ENCODE measurements at regions not wholly inside any gene's neighbourhood (a gene's known extent, or its start where the extent isn't known, plus 50 kb on each side); places are given as distances from the start of the nearest gene placed in this dataset.

DNA sequence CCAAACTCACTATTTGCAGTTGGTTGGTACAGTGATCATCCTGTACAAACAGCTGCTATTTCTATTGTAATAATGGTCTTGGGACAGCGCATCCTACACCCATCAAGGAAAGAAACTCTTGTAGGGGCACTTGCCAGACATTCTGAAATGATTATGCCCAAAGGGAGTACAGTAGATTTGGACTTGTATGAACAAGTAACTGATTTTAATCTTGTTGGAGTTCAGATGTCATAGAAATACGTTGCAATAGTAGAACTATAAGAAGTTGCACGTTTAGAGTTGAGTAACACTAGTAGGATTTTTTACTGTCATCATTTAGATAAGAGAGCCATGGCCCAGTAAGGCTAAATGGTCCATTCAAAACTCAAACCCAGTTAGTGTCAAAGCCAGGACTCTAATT lies 192.8 kb downstream of the SATB1 start:
- H3K4me3 ChIP-seq (ENCODE audit: low read depth, low read length), result no peak overlapping the region
- TF ChIP-seq, protein P1, sequence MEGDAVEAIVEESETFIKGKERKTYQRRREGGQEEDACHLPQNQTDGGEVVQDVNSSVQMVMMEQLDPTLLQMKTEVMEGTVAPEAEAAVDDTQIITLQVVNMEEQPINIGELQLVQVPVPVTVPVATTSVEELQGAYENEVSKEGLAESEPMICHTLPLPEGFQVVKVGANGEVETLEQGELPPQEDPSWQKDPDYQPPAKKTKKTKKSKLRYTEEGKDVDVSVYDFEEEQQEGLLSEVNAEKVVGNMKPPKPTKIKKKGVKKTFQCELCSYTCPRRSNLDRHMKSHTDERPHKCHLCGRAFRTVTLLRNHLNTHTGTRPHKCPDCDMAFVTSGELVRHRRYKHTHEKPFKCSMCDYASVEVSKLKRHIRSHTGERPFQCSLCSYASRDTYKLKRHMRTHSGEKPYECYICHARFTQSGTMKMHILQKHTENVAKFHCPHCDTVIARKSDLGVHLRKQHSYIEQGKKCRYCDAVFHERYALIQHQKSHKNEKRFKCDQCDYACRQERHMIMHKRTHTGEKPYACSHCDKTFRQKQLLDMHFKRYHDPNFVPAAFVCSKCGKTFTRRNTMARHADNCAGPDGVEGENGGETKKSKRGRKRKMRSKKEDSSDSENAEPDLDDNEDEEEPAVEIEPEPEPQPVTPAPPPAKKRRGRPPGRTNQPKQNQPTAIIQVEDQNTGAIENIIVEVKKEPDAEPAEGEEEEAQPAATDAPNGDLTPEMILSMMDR (IDR thresholded peaks at IDR 0.05; ENCODE audit: insufficient read depth, low read length), result no peak
- no peak for DNase-seq (ENCODE audit: low read depth)

DNA sequence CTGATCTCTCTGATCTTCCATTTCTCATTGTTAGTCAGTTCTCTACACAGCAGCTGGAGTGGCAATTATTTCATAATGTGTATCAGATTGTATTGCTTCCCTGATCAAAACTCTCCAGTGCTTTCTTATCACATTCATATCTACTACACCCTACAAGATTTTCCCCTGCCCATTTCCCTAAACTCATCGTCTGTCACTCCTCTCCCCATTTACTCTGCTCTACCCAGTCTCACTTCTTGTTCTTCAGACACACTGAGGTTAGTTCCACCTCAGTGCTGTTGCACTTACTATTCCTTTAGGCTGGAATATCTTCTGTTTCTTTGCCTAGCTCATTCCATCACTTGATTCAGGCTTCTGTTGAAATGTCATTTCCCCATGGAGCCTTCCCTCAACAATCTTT lies 197.1 kb downstream of the SATB1 start:
- TF ChIP-seq, protein P1 (IDR thresholded peaks at IDR 0.05; ENCODE audit: insufficient read depth, low read length), result no peak
- H3K4me3 ChIP-seq (ENCODE audit: low read depth, low read length), result no peak overlapping the region
- DNase-seq (ENCODE audit: low read depth), result no peak

DNA sequence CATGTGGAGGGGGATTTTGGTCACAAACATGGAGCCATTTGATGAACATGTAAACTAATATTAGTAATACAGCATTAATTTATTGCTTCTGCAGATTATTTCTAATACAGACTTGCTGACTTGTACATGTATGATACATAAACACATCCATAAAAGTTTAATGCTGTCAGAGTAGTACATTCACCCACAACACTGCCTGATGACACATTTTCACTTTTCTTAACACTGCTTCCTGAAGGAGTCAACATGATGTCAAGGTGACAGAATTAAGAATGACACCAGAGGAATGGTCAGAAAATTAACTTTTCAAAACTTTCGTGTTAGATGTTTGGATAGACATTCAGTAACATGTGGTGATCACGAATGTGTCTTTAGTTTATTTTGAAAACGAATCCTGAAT lies 199.4 kb downstream of the SATB1 start:
- DNase-seq (ENCODE audit: low read depth), result no peak
- TF ChIP-seq, protein P1 (IDR thresholded peaks at IDR 0.05; ENCODE audit: insufficient read depth, low read length), result no peak
- H3K4me3 ChIP-seq (ENCODE audit: low read depth, low read length), result no peak overlapping the region

DNA sequence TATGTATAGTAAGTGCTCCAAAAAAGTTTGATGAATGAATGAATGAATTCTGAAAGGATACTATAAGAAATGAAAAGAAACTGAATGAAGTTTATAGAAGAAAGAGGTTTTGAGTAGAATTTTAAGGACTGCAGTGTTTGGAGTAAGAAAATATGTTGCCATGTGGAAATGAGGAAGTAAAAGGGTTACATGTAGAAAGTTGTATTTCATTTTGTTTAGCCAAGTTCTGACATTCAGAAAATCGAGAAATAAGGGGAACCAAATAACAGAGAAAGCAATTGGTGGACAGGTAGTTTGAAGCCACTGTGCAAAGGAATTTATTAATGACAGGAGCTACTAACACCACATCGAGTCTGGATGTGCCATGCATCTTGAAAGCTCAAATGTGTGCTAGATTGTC lies 200.7 kb downstream of the SATB1 start:
- no peak for DNase-seq (ENCODE audit: low read depth)
- no peak overlapping the region for H3K4me3 ChIP-seq (ENCODE audit: low read depth, low read length)
- TF ChIP-seq, protein P1 (IDR thresholded peaks at IDR 0.05; ENCODE audit: insufficient read depth, low read length), result no peak

DNA sequence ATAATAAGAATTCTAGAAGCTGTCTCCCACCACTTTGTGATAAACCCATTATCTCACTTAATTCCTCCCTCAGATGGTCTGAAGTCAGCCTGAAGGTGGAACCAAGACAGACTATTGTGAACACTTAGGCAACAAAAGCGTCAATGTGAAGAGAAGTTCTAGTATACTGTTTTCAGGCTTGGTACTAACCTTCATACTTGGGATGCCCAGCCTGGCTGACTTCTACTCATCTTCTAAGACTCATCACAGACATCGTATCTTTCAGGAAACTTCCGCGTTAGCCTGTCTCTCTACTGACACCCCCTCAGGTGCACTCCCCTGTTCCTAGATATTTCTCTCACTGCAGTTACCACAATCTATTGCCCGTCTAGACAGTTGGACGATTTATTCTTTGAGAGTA lies 201.2 kb downstream of the SATB1 start:
- TF ChIP-seq, protein P1 (IDR thresholded peaks at IDR 0.05; ENCODE audit: insufficient read depth, low read length), result no peak
- no peak overlapping the region for H3K4me3 ChIP-seq (ENCODE audit: low read depth, low read length)

DNA sequence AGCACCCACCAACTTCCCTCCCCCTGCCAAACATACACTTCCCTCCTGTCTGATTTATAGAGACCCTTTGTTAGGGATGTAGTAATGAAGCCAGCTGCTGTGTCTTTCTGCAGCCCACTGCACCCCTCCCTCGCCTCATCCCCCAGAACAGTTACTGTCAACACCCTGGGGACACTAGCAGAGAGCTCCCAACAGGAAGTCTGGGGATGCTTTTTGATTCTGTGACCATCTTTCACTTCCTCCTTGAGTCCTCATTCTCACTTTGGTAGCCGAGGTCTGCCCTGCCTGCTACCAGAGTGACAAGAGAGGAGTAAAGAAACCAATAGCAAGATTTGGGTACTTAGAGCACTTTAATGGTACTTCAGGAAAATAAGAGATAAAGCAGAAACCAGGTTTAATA lies 201.6 kb downstream of the SATB1 start:
- TF ChIP-seq, protein P1 (IDR thresholded peaks at IDR 0.05; ENCODE audit: insufficient read depth, low read length), result no peak
- DNase-seq (ENCODE audit: low read depth), result no peak
- no peak overlapping the region for H3K4me3 ChIP-seq (ENCODE audit: low read depth, low read length)

More for the DNA sequence above, 201.2 kb downstream of the SATB1 start:
- DNase-seq (ENCODE audit: low read depth), result no peak

DNA sequence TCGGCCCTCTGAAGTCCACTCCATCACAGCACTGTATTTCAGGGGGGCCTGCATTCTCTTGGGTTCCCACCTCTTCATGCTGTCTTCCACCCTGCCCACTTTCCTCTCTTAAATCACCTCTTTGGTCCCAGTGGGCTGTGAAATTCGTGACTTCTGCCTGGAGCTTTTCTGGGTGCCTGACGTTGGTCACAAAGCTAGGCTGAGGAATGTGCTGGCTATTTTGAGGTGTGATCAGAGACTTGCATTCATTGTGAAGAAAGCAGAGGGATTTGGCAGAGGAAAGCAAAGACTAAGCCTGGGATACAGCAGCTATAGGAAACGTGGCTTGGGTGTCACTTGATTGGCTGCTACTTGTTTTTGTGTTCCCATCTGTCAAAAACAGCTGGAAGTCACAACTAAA lies 202.5 kb downstream of the SATB1 start:
- TF ChIP-seq, protein P1 (IDR thresholded peaks at IDR 0.05; ENCODE audit: insufficient read depth, low read length), result no peak
- DNase-seq (ENCODE audit: low read depth), result no peak
- no peak overlapping the region for H3K4me3 ChIP-seq (ENCODE audit: low read depth, low read length)
